Activated CD8-positive, alpha-beta T cell treated with anti-CD3 and anti-CD28 coated beads, Interleukin-2, amount 10 ng/mL, durations not matched to agents 7 days and 5 days (primary cell): ENCODE measurements at regions not wholly inside any gene's neighbourhood (a gene's known extent, or its start where the extent isn't known, plus 50 kb on each side); places are given as distances from the start of the nearest gene placed in this dataset.
"Not testable (repeated sequence)": the region's sequence is repeated elsewhere in the genome, so short reads cannot be mapped to it uniquely, and the experiment has no call there.

ENCODE experiments used
- ATAC-seq: fragments of 150-1000 bp; cut with Tn5 transposase; one replicate; pipeline ENCODE4 v1.10.0; 2021; ENCODE audit warnings: moderate library complexity
- CTCF ChIA-PET: fragments of 350-600 bp; sonication (Branson Sonifier 250); formaldehyde crosslinking; loops from one replicate; lab custom pipeline; 2021; ENCODE audit warnings: antibody characterized with exemption; lab: Charles Lee
- POLR2A ChIA-PET: fragments of 350-600 bp; sonication (Branson Sonifier 250); formaldehyde crosslinking; loops from one replicate; lab custom pipeline; 2021; ENCODE audit warnings: antibody characterized with exemption; lab: Charles Lee
- DNase-seq: peaks from one replicate; pipeline ENCODE4 v3.0.0-alpha.2; 2020
- H3K27ac Mint-ChIP-seq: one replicate; pipeline ENCODE4 v1.8.0; 2021; ENCODE audit warnings: mild to moderate bottlenecking, mixed read lengths
- H3K27me3 Mint-ChIP-seq: one replicate; pipeline ENCODE4 v1.8.0; 2021; ENCODE audit warnings: low read depth, mixed read lengths
- H3K36me3 Mint-ChIP-seq: one replicate; pipeline ENCODE4 v1.8.0; 2021; ENCODE audit warnings: low read depth, mixed read lengths
- H3K4me1 Mint-ChIP-seq: one replicate; pipeline ENCODE4 v1.8.0; 2021; ENCODE audit warnings: low read depth, mixed read lengths
- H3K4me3 Mint-ChIP-seq: one replicate; pipeline ENCODE4 v1.8.0; 2021; ENCODE audit warnings: mild to moderate bottlenecking, mixed read lengths
- H3K9me3 Mint-ChIP-seq: one replicate; pipeline ENCODE4 v1.8.0; 2022; ENCODE audit warnings: mixed read lengths; ENCODE audit not compliant: insufficient read depth

GRCh38 chr22:49685686-49686085 is 142.0 kb downstream of the BRD1 start:
- Mint-ChIP-seq H3K36me3 (no peaks in the 10 kb centered on the region), H3K27ac (no peak overlapping the region), H3K27me3 (peaks cover 12% of the 10 kb centered on the region), H3K4me1 (no peaks in the 10 kb centered on the region), H3K4me3 (no peak overlapping the region), H3K9me3 (no peaks in the 10 kb centered on the region)
- ATAC-seq (no peak), DNase-seq (no peak)
- POLR2A ChIA-PET: no interaction called here
- CTCF ChIA-PET: no interaction called here

- Mint-ChIP-seq H3K27ac (no peak overlapping the region), H3K27me3 (peaks cover 15% of the 10 kb centered on the region), H3K9me3 (no peaks in the 10 kb centered on the region), H3K4me1 (no peaks in the 10 kb centered on the region), H3K4me3 (no peak overlapping the region), H3K36me3 (no peaks in the 10 kb centered on the region)
- CTCF ChIA-PET: no interaction called here
- POLR2A ChIA-PET: no interaction called here
- ATAC-seq: no peak
- DNase-seq: no peak
These were observed 142.6 kb downstream of the BRD1 start for GRCh38 chr22:49685116-49685515.

- peaks cover 27% of the 10 kb centered on the region for H3K27me3 Mint-ChIP-seq
- no peak overlapping the region for H3K4me3 Mint-ChIP-seq
- no peak overlapping the region for H3K27ac Mint-ChIP-seq
- no peaks in the 10 kb centered on the region for H3K9me3 Mint-ChIP-seq
- ChIA-PET POLR2A (no interaction called here), CTCF (no interaction called here)
- DNase-seq: no peak
- peaks cover 9% of the 10 kb centered on the region for H3K4me1 Mint-ChIP-seq
- no peaks in the 10 kb centered on the region for H3K36me3 Mint-ChIP-seq
- no peak for ATAC-seq
These were observed 144.6 kb downstream of the BRD1 start for GRCh38 chr22:49683032-49683431.

- H3K4me3 Mint-ChIP-seq, H3K27ac Mint-ChIP-seq, POLR2A ChIA-PET, H3K36me3 Mint-ChIP-seq, DNase-seq, H3K4me1 Mint-ChIP-seq, H3K9me3 Mint-ChIP-seq, ATAC-seq, CTCF ChIA-PET: not testable (repeated sequence)
- H3K27me3 Mint-ChIP-seq: peaks cover 28% of the 10 kb centered on the region
These were observed 146.9 kb downstream of the BRD1 start for GRCh38 chr22:49680819-49681218.

GRCh38 chr22:49678842-49679170 is 148.9 kb downstream of the BRD1 start:
- Mint-ChIP-seq H3K27ac (no peak overlapping the region), H3K4me3 (peak overlapping the region; percentile 3), H3K36me3 (no peaks in the 10 kb centered on the region), H3K4me1 (peaks cover 9% of the 10 kb centered on the region), H3K27me3 (peaks cover 33% of the 10 kb centered on the region), H3K9me3 (no peaks in the 10 kb centered on the region)
- ATAC-seq (no peak), DNase-seq (no peak)
- CTCF ChIA-PET: no interaction called here
- POLR2A ChIA-PET: interaction anchor here (0.6 kb wide), 2 partner anchors 10 to 22 kb away, joined by 3 read pairs; no protein-coding TSS in a partner anchor

GRCh38 chr22:49678137-49678841 is 149.4 kb downstream of the BRD1 start:
- peak overlapping the region; percentile 3 for H3K4me3 Mint-ChIP-seq
- no peaks in the 10 kb centered on the region for H3K9me3 Mint-ChIP-seq
- peaks cover 33% of the 10 kb centered on the region for H3K27me3 Mint-ChIP-seq
- ATAC-seq (peak; percentile 39), DNase-seq (no peak)
- H3K36me3 Mint-ChIP-seq: no peaks in the 10 kb centered on the region
- H3K27ac Mint-ChIP-seq: peak overlapping the region; percentile 44
- peaks cover 9% of the 10 kb centered on the region for H3K4me1 Mint-ChIP-seq
- POLR2A ChIA-PET: interaction anchor here (0.6 kb wide), 2 partner anchors 10 to 21 kb away, joined by 3 read pairs; no protein-coding TSS in a partner anchor
- CTCF ChIA-PET: no interaction called here

- Mint-ChIP-seq H3K4me3 (no peak overlapping the region), H3K27me3 (peaks cover 26% of the 10 kb centered on the region), H3K36me3 (no peaks in the 10 kb centered on the region), H3K9me3 (no peaks in the 10 kb centered on the region), H3K4me1 (peaks cover 9% of the 10 kb centered on the region), H3K27ac (no peak overlapping the region)
- DNase-seq (no peak), ATAC-seq (no peak)
- ChIA-PET CTCF (no interaction called here), POLR2A (no interaction called here)
These were observed 150.2 kb downstream of the BRD1 start for GRCh38 chr22:49677495-49677889.

- Mint-ChIP-seq H3K27me3 (peaks cover 25% of the 10 kb centered on the region), H3K9me3 (no peaks in the 10 kb centered on the region), H3K4me3 (no peak overlapping the region), H3K4me1 (peaks cover 9% of the 10 kb centered on the region), H3K36me3 (no peaks in the 10 kb centered on the region), H3K27ac (no peak overlapping the region)
- DNase-seq (no peak), ATAC-seq (no peak)
- ChIA-PET POLR2A (no interaction called here), CTCF (no interaction called here)
These were observed 150.7 kb downstream of the BRD1 start for GRCh38 chr22:49676783-49677494.

GRCh38 chr22:49676230-49676629 is 151.4 kb downstream of the BRD1 start:
- Mint-ChIP-seq H3K9me3 (no peaks in the 10 kb centered on the region), H3K36me3 (no peaks in the 10 kb centered on the region), H3K4me3 (no peak overlapping the region), H3K27me3 (peaks cover 29% of the 10 kb centered on the region), H3K4me1 (peaks cover 15% of the 10 kb centered on the region), H3K27ac (no peak overlapping the region)
- CTCF ChIA-PET: no interaction called here
- POLR2A ChIA-PET: no interaction called here
- ATAC-seq (no peak), DNase-seq (no peak)

- no peaks in the 10 kb centered on the region for H3K9me3 Mint-ChIP-seq
- no peak for ATAC-seq
- peaks cover 18% of the 10 kb centered on the region for H3K4me1 Mint-ChIP-seq
- ChIA-PET POLR2A (no interaction called here), CTCF (no interaction called here)
- peaks cover 30% of the 10 kb centered on the region for H3K27me3 Mint-ChIP-seq
- no peak overlapping the region for H3K4me3 Mint-ChIP-seq
- H3K27ac Mint-ChIP-seq: no peak overlapping the region
- no peak for DNase-seq
- H3K36me3 Mint-ChIP-seq: no peaks in the 10 kb centered on the region
These were observed 153.1 kb downstream of the BRD1 start for GRCh38 chr22:49674479-49675050.

- ATAC-seq (no peak), DNase-seq (no peak)
- Mint-ChIP-seq H3K36me3 (no peaks in the 10 kb centered on the region), H3K4me3 (no peak overlapping the region), H3K9me3 (no peaks in the 10 kb centered on the region), H3K27ac (no peak overlapping the region), H3K27me3 (peaks cover 31% of the 10 kb centered on the region), H3K4me1 (peaks cover 20% of the 10 kb centered on the region)
- POLR2A ChIA-PET: no interaction called here
- CTCF ChIA-PET: no interaction called here
These were observed 154.6 kb downstream of the BRD1 start for GRCh38 chr22:49673048-49673447.

GRCh38 chr22:49672014-49672516 is 155.6 kb downstream of the BRD1 start:
- Mint-ChIP-seq H3K4me3 (no peak overlapping the region), H3K9me3 (no peaks in the 10 kb centered on the region), H3K27me3 (peaks cover 31% of the 10 kb centered on the region), H3K36me3 (no peaks in the 10 kb centered on the region), H3K27ac (no peak overlapping the region), H3K4me1 (peaks cover 21% of the 10 kb centered on the region)
- ChIA-PET POLR2A (no interaction called here), CTCF (no interaction called here)
- DNase-seq: no peak
- no peak for ATAC-seq
